ENCODE measurements at regions not wholly inside any gene's neighbourhood (a gene's known extent, or its start where the extent isn't known, plus 50 kb on each side); places are given as distances from the start of the nearest gene placed in this dataset.

- H3K4me1 ChIP-seq (ENCODE audit: control insufficient read depth in 1 of 2, insufficient read depth in 2 of 2, low read length in 2 of 2) = peaks cover 13 to 15% of the 10 kb centered on the region in 2 experiments
- no peak overlapping the region for H3K23ac ChIP-seq (ENCODE audit: low read length)
- no peaks in the 10 kb centered on the region for H3K36me3 ChIP-seq (ENCODE audit: control insufficient read depth in 1 of 2, insufficient read depth in 2 of 2, low read length in 2 of 2)
- H3K4me2 ChIP-seq (ENCODE audit: low read length) = no peak overlapping the region
- no peak overlapping the region for H3K4me3 ChIP-seq (ENCODE audit: low read depth, low read length)
- H3K79me1 ChIP-seq (ENCODE audit: low read length) = no peaks in the 10 kb centered on the region
- H3K9me3 ChIP-seq (ENCODE audit: insufficient read depth, low read depth, low read length) = no peaks in the 10 kb centered on the region
- no peak overlapping the region for H3K4ac ChIP-seq (ENCODE audit: low read depth, low read length)
- no peaks in the 10 kb centered on the region for H3K79me2 ChIP-seq (ENCODE audit: control insufficient read depth, insufficient read depth, low read length, poor library complexity)
- DNase-seq = no peak
- no peak overlapping the region for H2AK5ac ChIP-seq (ENCODE audit: low read length)
- no peak overlapping the region for H3K9ac ChIP-seq (ENCODE audit: low read length)
- H3K14ac ChIP-seq (ENCODE audit: low read length) = no peak overlapping the region
- no peak overlapping the region for H4K8ac ChIP-seq (ENCODE audit: low read depth, low read length)
- no peak overlapping the region for H3K18ac ChIP-seq (ENCODE audit: low read length)
- H4K91ac ChIP-seq (ENCODE audit: low read depth, low read length) = no peak overlapping the region
- H2BK120ac ChIP-seq (ENCODE audit: insufficient read depth, low read length, poor library complexity) = no peak overlapping the region
- WGBS (ENCODE audit: extremely low coverage, insufficient coverage, insufficient read length) = no CpG with 5 or more reads among the region's 15 CpGs
- H2BK5ac ChIP-seq (ENCODE audit: low read depth, low read length, poor library complexity) = no peak overlapping the region
- H2BK12ac ChIP-seq (ENCODE audit: low read length) = no peak overlapping the region
- no peak overlapping the region for H4K12ac ChIP-seq (ENCODE audit: low read depth, low read length)
- no peaks in the 10 kb centered on the region for H3K27me3 ChIP-seq (ENCODE audit: insufficient read depth, low read length)
- no peak overlapping the region for H2AFZ ChIP-seq (ENCODE audit: insufficient read depth, low read length, poor library complexity)
- H3K27ac ChIP-seq (ENCODE audit: low read depth, low read length) = no peak overlapping the region
Measured at GRCh38 chr6:43939281-43940070, 169.5 kb downstream of the VEGFA start.

GRCh38 chr6:43938178-43939105 is 168.4 kb downstream of the VEGFA start:
- no peak overlapping the region for H3K4me2 ChIP-seq (ENCODE audit: low read length)
- H3K23ac ChIP-seq (ENCODE audit: low read length) = no peak overlapping the region
- H2AFZ ChIP-seq (ENCODE audit: insufficient read depth, low read length, poor library complexity) = no peak overlapping the region
- H4K12ac ChIP-seq (ENCODE audit: low read depth, low read length) = no peak overlapping the region
- no peak overlapping the region for H3K18ac ChIP-seq (ENCODE audit: low read length)
- 100% methylated on average over 1 of the region's 18 CpGs for WGBS (ENCODE audit: extremely low coverage, insufficient coverage, insufficient read length)
- no peaks in the 10 kb centered on the region for H3K27me3 ChIP-seq (ENCODE audit: insufficient read depth, low read length)
- H3K4ac ChIP-seq (ENCODE audit: low read depth, low read length) = no peak overlapping the region
- no peaks in the 10 kb centered on the region for H3K36me3 ChIP-seq (ENCODE audit: control insufficient read depth in 1 of 2, insufficient read depth in 2 of 2, low read length in 2 of 2)
- no peak overlapping the region for H2BK12ac ChIP-seq (ENCODE audit: low read length)
- H3K27ac ChIP-seq (ENCODE audit: low read depth, low read length) = no peak overlapping the region
- no peak overlapping the region for H2AK5ac ChIP-seq (ENCODE audit: low read length)
- no peak for DNase-seq
- no peak overlapping the region for H3K14ac ChIP-seq (ENCODE audit: low read length)
- no peaks in the 10 kb centered on the region for H3K9me3 ChIP-seq (ENCODE audit: insufficient read depth, low read depth, low read length)
- H4K8ac ChIP-seq (ENCODE audit: low read depth, low read length) = no peak overlapping the region
- H2BK120ac ChIP-seq (ENCODE audit: insufficient read depth, low read length, poor library complexity) = no peak overlapping the region
- no peak overlapping the region for H3K9ac ChIP-seq (ENCODE audit: low read length)
- H2BK5ac ChIP-seq (ENCODE audit: low read depth, low read length, poor library complexity) = no peak overlapping the region
- H3K4me3 ChIP-seq (ENCODE audit: low read depth, low read length) = no peak overlapping the region
- H4K91ac ChIP-seq (ENCODE audit: low read depth, low read length) = no peak overlapping the region
- H3K79me2 ChIP-seq (ENCODE audit: control insufficient read depth, insufficient read depth, low read length, poor library complexity) = no peaks in the 10 kb centered on the region
- H3K4me1 ChIP-seq (ENCODE audit: control insufficient read depth in 1 of 2, insufficient read depth in 2 of 2, low read length in 2 of 2) = peaks cover 13 to 15% of the 10 kb centered on the region in 2 experiments
- H3K79me1 ChIP-seq (ENCODE audit: low read length) = no peaks in the 10 kb centered on the region

GRCh38 chr6:43937236-43938177 is 167.5 kb downstream of the VEGFA start:
- H3K4me2 ChIP-seq (ENCODE audit: low read length) = no peak overlapping the region
- no peak overlapping the region for H2BK5ac ChIP-seq (ENCODE audit: low read depth, low read length, poor library complexity)
- no peak overlapping the region for H2AFZ ChIP-seq (ENCODE audit: insufficient read depth, low read length, poor library complexity)
- H3K9me3 ChIP-seq (ENCODE audit: insufficient read depth, low read depth, low read length) = no peaks in the 10 kb centered on the region
- peak overlapping the region; percentile 2 for H2AK5ac ChIP-seq (ENCODE audit: low read length)
- no peak overlapping the region for H3K4me3 ChIP-seq (ENCODE audit: low read depth, low read length)
- no peak overlapping the region for H3K23ac ChIP-seq (ENCODE audit: low read length)
- WGBS (ENCODE audit: extremely low coverage, insufficient coverage, insufficient read length) = no CpG with 5 or more reads among the region's 7 CpGs
- no peak overlapping the region for H3K27ac ChIP-seq (ENCODE audit: low read depth, low read length)
- no peak overlapping the region for H4K12ac ChIP-seq (ENCODE audit: low read depth, low read length)
- no peak for DNase-seq
- peaks cover 13 to 15% of the 10 kb centered on the region in 2 experiments for H3K4me1 ChIP-seq (ENCODE audit: control insufficient read depth in 1 of 2, insufficient read depth in 2 of 2, low read length in 2 of 2)
- H4K8ac ChIP-seq (ENCODE audit: low read depth, low read length) = no peak overlapping the region
- no peak overlapping the region for H2BK12ac ChIP-seq (ENCODE audit: low read length)
- no peaks in the 10 kb centered on the region for H3K27me3 ChIP-seq (ENCODE audit: insufficient read depth, low read length)
- H3K4ac ChIP-seq (ENCODE audit: low read depth, low read length) = no peak overlapping the region
- H3K36me3 ChIP-seq (ENCODE audit: control insufficient read depth in 1 of 2, insufficient read depth in 2 of 2, low read length in 2 of 2) = no peaks in the 10 kb centered on the region
- H3K79me1 ChIP-seq (ENCODE audit: low read length) = no peaks in the 10 kb centered on the region
- H2BK120ac ChIP-seq (ENCODE audit: insufficient read depth, low read length, poor library complexity) = no peak overlapping the region
- H3K18ac ChIP-seq (ENCODE audit: low read length) = no peak overlapping the region
- peak overlapping the region; percentile 4 for H4K91ac ChIP-seq (ENCODE audit: low read depth, low read length)
- no peak overlapping the region for H3K9ac ChIP-seq (ENCODE audit: low read length)
- no peaks in the 10 kb centered on the region for H3K79me2 ChIP-seq (ENCODE audit: control insufficient read depth, insufficient read depth, low read length, poor library complexity)
- H3K14ac ChIP-seq (ENCODE audit: low read length) = no peak overlapping the region

- H3K4me3 ChIP-seq (ENCODE audit: low read depth, low read length) = no peak overlapping the region
- no peak overlapping the region for H2AK5ac ChIP-seq (ENCODE audit: low read length)
- H3K9ac ChIP-seq (ENCODE audit: low read length) = no peak overlapping the region
- WGBS (ENCODE audit: extremely low coverage, insufficient coverage, insufficient read length) = no CpG with 5 or more reads among the region's 9 CpGs
- no peaks in the 10 kb centered on the region for H3K36me3 ChIP-seq (ENCODE audit: control insufficient read depth in 1 of 2, insufficient read depth in 2 of 2, low read length in 2 of 2)
- no peaks in the 10 kb centered on the region for H3K79me1 ChIP-seq (ENCODE audit: low read length)
- H2BK120ac ChIP-seq (ENCODE audit: insufficient read depth, low read length, poor library complexity) = no peak overlapping the region
- no peak overlapping the region for H3K27ac ChIP-seq (ENCODE audit: low read depth, low read length)
- no peak overlapping the region for H2BK5ac ChIP-seq (ENCODE audit: low read depth, low read length, poor library complexity)
- H3K79me2 ChIP-seq (ENCODE audit: control insufficient read depth, insufficient read depth, low read length, poor library complexity) = no peaks in the 10 kb centered on the region
- H3K4ac ChIP-seq (ENCODE audit: low read depth, low read length) = no peak overlapping the region
- no peaks in the 10 kb centered on the region for H3K27me3 ChIP-seq (ENCODE audit: insufficient read depth, low read length)
- no peak overlapping the region for H2AFZ ChIP-seq (ENCODE audit: insufficient read depth, low read length, poor library complexity)
- H4K8ac ChIP-seq (ENCODE audit: low read depth, low read length) = no peak overlapping the region
- H3K18ac ChIP-seq (ENCODE audit: low read length) = no peak overlapping the region
- no peak for DNase-seq
- H3K4me2 ChIP-seq (ENCODE audit: low read length) = no peak overlapping the region
- H4K12ac ChIP-seq (ENCODE audit: low read depth, low read length) = no peak overlapping the region
- no peak overlapping the region for H3K23ac ChIP-seq (ENCODE audit: low read length)
- no peak overlapping the region for H2BK12ac ChIP-seq (ENCODE audit: low read length)
- H3K9me3 ChIP-seq (ENCODE audit: insufficient read depth, low read depth, low read length) = no peaks in the 10 kb centered on the region
- H4K91ac ChIP-seq (ENCODE audit: low read depth, low read length) = no peak overlapping the region
- peaks cover 13 to 15% of the 10 kb centered on the region in 2 experiments for H3K4me1 ChIP-seq (ENCODE audit: control insufficient read depth in 1 of 2, insufficient read depth in 2 of 2, low read length in 2 of 2)
- H3K14ac ChIP-seq (ENCODE audit: low read length) = no peak overlapping the region
Measured at GRCh38 chr6:43936476-43936875, 166.5 kb downstream of the VEGFA start.

Measured in trophoblast cell (in vitro differentiated cells and primary cell).